Prostate gland (tissue), 2 donors: ENCODE measurements at regions not wholly inside any gene's neighbourhood (a gene's known extent, or its start where the extent isn't known, plus 50 kb on each side); places are given as distances from the start of the nearest gene placed in this dataset.

ENCODE experiments used
- POLR2A ChIP-seq: fragments of 450-650 bp; IDR thresholded peaks from one replicate; pipeline ENCODE4 v1.6.1; 2016; ENCODE audit warnings: antibody characterized with exemption, mild to moderate bottlenecking
- TF ChIP-seq, protein P1 (sequence below), 4 experiments: fragments of 200-600 bp in 2 of 4; fragments of 450-650 bp in 2 of 4; sonication (generic) in 2 of 4; IDR thresholded peaks; 1 replicate in 3 of 4; 2 replicates in 1 of 4; pipeline ENCODE4 v1.5.1; 2016 to 2019; ENCODE audit warnings: antibody characterized with exemption in 4 of 4, mild to moderate bottlenecking in 2 of 4, moderate library complexity in 2 of 4

DNA sequence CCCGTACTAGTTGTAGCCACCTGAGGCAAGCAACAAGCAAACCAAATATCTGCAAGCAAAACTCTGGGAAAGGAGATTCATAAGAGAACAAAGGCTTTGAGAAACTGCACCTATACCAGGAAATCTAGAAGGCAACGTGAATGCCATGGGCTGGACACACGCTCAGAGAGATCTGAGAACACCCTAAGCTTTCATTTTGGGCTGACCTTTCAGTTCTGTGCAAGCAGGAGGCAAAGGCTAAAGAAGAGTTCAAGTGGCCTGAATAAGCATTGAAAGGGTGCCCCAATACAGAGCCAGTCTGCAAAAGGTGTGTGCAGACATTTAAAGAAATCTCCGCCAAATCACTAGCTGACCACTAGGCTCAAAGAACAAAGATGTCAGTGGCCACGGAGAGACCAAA, 461.6 kb downstream of the PYDC2 start:
- TF ChIP-seq, protein P1, sequence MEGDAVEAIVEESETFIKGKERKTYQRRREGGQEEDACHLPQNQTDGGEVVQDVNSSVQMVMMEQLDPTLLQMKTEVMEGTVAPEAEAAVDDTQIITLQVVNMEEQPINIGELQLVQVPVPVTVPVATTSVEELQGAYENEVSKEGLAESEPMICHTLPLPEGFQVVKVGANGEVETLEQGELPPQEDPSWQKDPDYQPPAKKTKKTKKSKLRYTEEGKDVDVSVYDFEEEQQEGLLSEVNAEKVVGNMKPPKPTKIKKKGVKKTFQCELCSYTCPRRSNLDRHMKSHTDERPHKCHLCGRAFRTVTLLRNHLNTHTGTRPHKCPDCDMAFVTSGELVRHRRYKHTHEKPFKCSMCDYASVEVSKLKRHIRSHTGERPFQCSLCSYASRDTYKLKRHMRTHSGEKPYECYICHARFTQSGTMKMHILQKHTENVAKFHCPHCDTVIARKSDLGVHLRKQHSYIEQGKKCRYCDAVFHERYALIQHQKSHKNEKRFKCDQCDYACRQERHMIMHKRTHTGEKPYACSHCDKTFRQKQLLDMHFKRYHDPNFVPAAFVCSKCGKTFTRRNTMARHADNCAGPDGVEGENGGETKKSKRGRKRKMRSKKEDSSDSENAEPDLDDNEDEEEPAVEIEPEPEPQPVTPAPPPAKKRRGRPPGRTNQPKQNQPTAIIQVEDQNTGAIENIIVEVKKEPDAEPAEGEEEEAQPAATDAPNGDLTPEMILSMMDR (IDR thresholded peaks at IDR 0.05), result no peak
- no peak for TF ChIP-seq POLR2A
